Colonic mucosa (tissue), 4 donors: ENCODE measurements at regions not wholly inside any gene's neighbourhood (a gene's known extent, or its start where the extent isn't known, plus 50 kb on each side); places are given as distances from the start of the nearest gene placed in this dataset.

ENCODE experiments used
- DNase-seq: peaks from one replicate; pipeline ENCODE4 v3.0.0-alpha.2; 2020
- H3K27ac ChIP-seq: fragments of 200-600 bp; one replicate; pipeline ENCODE4 v1.8.0; 2021
- H3K27me3 ChIP-seq: fragments of 200-600 bp; one replicate; pipeline ENCODE4 v1.8.0; 2021
- H3K36me3 ChIP-seq: fragments of 200-600 bp; one replicate; pipeline ENCODE4 v1.8.0; 2021
- H3K4me1 ChIP-seq: fragments of 200-600 bp; one replicate; pipeline ENCODE4 v1.8.0; 2021; ENCODE audit warnings: mild to moderate bottlenecking
- H3K4me3 ChIP-seq: fragments of 200-600 bp; one replicate; pipeline ENCODE4 v1.8.0; 2021
- H3K9ac ChIP-seq, 2 donors: one replicate each; pipeline ENCODE4 v1.7.0; 2013; ENCODE audit warnings: control low read depth in 2 of 2, low read depth in 2 of 2, low read length in 2 of 2
- H3K9me3 ChIP-seq: fragments of 200-600 bp; one replicate; pipeline ENCODE4 v1.8.0; 2021
- intact Hi-C: fragments of 100-400 bp; cut with DNase I; formaldehyde crosslinking; loops from one replicate; pipeline ENCODE4 v1.14.1; 2022
- TF ChIP-seq, protein P1 (sequence below): fragments of 200-600 bp; IDR thresholded peaks from one replicate; pipeline ENCODE4 v1.8.0; 2022; ENCODE audit warnings: antibody characterized with exemption, mild to moderate bottlenecking
- donor health status: healthy.
- donor health status: DM: no; HTN: no; CAD: no.
- donor health status: DM: no; HTN: no; CAD: no.

- no peaks in the 10 kb centered on the region for H3K4me1 ChIP-seq
- H3K36me3 ChIP-seq: no peaks in the 10 kb centered on the region
- H3K9me3 ChIP-seq: no peaks in the 10 kb centered on the region
- no peaks in the 10 kb centered on the region for H3K27me3 ChIP-seq
- H3K4me3 ChIP-seq: no peak overlapping the region
- intact Hi-C loops: no loop called here
- TF ChIP-seq, protein P1, sequence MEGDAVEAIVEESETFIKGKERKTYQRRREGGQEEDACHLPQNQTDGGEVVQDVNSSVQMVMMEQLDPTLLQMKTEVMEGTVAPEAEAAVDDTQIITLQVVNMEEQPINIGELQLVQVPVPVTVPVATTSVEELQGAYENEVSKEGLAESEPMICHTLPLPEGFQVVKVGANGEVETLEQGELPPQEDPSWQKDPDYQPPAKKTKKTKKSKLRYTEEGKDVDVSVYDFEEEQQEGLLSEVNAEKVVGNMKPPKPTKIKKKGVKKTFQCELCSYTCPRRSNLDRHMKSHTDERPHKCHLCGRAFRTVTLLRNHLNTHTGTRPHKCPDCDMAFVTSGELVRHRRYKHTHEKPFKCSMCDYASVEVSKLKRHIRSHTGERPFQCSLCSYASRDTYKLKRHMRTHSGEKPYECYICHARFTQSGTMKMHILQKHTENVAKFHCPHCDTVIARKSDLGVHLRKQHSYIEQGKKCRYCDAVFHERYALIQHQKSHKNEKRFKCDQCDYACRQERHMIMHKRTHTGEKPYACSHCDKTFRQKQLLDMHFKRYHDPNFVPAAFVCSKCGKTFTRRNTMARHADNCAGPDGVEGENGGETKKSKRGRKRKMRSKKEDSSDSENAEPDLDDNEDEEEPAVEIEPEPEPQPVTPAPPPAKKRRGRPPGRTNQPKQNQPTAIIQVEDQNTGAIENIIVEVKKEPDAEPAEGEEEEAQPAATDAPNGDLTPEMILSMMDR: peak; percentile 83
- H3K9ac ChIP-seq: no peak overlapping the region
- DNase-seq: peak; percentile 61
- H3K27ac ChIP-seq: no peak overlapping the region
Observed at GRCh38 chr17:33750943-33751701, 458.0 kb upstream of the ASIC2 start.

GRCh38 chr17:33751702-33752065 lies 458.6 kb upstream of the ASIC2 start:
- no peak for DNase-seq
- Histone ChIP-seq H3K27ac (no peak overlapping the region), H3K36me3 (no peaks in the 10 kb centered on the region), H3K9ac (no peak overlapping the region), H3K9me3 (no peaks in the 10 kb centered on the region), H3K27me3 (no peaks in the 10 kb centered on the region), H3K4me1 (no peaks in the 10 kb centered on the region), H3K4me3 (no peak overlapping the region)
- TF ChIP-seq, protein P1: no peak
- intact Hi-C loops: no loop called here

GRCh38 chr17:33753452-33753851 lies 460.4 kb upstream of the ASIC2 start:
- intact Hi-C loops: no loop called here
- Histone ChIP-seq H3K4me1 (no peaks in the 10 kb centered on the region), H3K9ac (no peak overlapping the region), H3K9me3 (no peaks in the 10 kb centered on the region), H3K4me3 (no peak overlapping the region), H3K27ac (no peak overlapping the region), H3K27me3 (no peaks in the 10 kb centered on the region), H3K36me3 (no peaks in the 10 kb centered on the region)
- TF ChIP-seq, protein P1: no peak
- DNase-seq: no peak

- Histone ChIP-seq H3K9ac (no peak overlapping the region), H3K27ac (no peak overlapping the region), H3K4me3 (no peak overlapping the region), H3K4me1 (no peaks in the 10 kb centered on the region), H3K27me3 (no peaks in the 10 kb centered on the region), H3K36me3 (no peaks in the 10 kb centered on the region), H3K9me3 (no peaks in the 10 kb centered on the region)
- DNase-seq: no peak
- TF ChIP-seq, protein P1: no peak
- intact Hi-C loops: no loop called here
Observed at GRCh38 chr17:33756021-33756420, 462.9 kb upstream of the ASIC2 start.

DNA sequence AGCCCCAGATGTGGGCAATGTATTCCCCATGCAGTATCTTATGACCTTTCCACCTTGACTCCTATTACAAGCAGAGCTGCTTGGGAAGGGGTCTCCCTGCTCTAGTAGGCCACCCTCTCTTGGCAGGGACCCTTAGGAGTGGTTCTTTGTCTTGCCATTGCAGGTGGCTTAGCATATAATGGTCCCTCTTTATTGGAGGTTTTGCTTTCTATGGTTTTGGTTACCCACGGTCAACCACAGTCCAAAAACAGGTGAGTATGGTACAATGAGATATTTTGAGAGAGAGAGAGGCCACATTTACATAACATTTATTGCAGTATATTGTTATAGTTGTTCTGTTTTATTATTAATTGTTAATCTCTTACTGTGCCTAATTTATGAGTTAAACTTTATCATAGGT lies 472.8 kb upstream of the ASIC2 start:
- TF ChIP-seq, protein P1: no peak
- Histone ChIP-seq H3K4me1 (no peaks in the 10 kb centered on the region), H3K4me3 (no peak overlapping the region), H3K27me3 (no peaks in the 10 kb centered on the region), H3K9me3 (no peaks in the 10 kb centered on the region), H3K9ac (no peak overlapping the region), H3K27ac (no peak overlapping the region), H3K36me3 (no peaks in the 10 kb centered on the region)
- intact Hi-C loops: no loop called here
- DNase-seq: no peak
